OCI-LY3 (cell line): ENCODE measurements at regions not wholly inside any gene's neighbourhood (a gene's known extent, or its start where the extent isn't known, plus 50 kb on each side); places are given as distances from the start of the nearest gene placed in this dataset.

Experiments used
- EZH2phosphoT487 ChIP-seq: fragments of 200-600 bp; shearing (Covaris generic); IDR thresholded peaks from 2 replicates; pipeline ENCODE4 v1.6.1; 2018; ENCODE audit warnings: antibody characterized with exemption, mixed run types, low read depth
- TF ChIP-seq, protein P1 (sequence below): fragments of 200-600, 300-600 bp; sonication (generic); IDR thresholded peaks from 2 replicates; pipeline ENCODE4 v1.5.1; 2014; ENCODE audit warnings: antibody characterized with exemption, low read length, low read depth

GRCh38 chr1:72915581-72915980 lies 633.2 kb upstream of the NEGR1 start:
- TF ChIP-seq, protein P1, sequence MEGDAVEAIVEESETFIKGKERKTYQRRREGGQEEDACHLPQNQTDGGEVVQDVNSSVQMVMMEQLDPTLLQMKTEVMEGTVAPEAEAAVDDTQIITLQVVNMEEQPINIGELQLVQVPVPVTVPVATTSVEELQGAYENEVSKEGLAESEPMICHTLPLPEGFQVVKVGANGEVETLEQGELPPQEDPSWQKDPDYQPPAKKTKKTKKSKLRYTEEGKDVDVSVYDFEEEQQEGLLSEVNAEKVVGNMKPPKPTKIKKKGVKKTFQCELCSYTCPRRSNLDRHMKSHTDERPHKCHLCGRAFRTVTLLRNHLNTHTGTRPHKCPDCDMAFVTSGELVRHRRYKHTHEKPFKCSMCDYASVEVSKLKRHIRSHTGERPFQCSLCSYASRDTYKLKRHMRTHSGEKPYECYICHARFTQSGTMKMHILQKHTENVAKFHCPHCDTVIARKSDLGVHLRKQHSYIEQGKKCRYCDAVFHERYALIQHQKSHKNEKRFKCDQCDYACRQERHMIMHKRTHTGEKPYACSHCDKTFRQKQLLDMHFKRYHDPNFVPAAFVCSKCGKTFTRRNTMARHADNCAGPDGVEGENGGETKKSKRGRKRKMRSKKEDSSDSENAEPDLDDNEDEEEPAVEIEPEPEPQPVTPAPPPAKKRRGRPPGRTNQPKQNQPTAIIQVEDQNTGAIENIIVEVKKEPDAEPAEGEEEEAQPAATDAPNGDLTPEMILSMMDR, result no peak
- TF ChIP-seq EZH2phosphoT487, result no peak
